NCI-H2227 treated with DMSO at 0.1 percent for 48 hours (cell line): ENCODE measurements at regions not wholly inside any gene's neighbourhood (a gene's known extent, or its start where the extent isn't known, plus 50 kb on each side); places are given as distances from the start of the nearest gene placed in this dataset.

ENCODE experiments used
- DNase-seq: peaks from one replicate; lab custom pipeline; 2025; lab: John Stamatoyannopoulos, UW

GRCh38 chr1:59123081-59123681 lies 173.7 kb upstream of the FGGY start:
- no peak for DNase-seq

GRCh38 chr1:59124166-59124565 lies 172.7 kb upstream of the FGGY start:
- no peak for DNase-seq

- DNase-seq = no peak
Observed at GRCh38 chr1:59125154-59125553, 171.7 kb upstream of the FGGY start.

GRCh38 chr1:59125676-59126320 lies 171.1 kb upstream of the FGGY start:
- DNase-seq = no peak

- DNase-seq = no peak
Observed at GRCh38 chr1:59126366-59126765, 170.5 kb upstream of the FGGY start.

- DNase-seq = no peak
Observed at GRCh38 chr1:59128239-59128736, 168.6 kb upstream of the FGGY start.

GRCh38 chr1:59128784-59129227 lies 168.1 kb upstream of the FGGY start:
- no peak for DNase-seq

GRCh38 chr1:59132295-59132694 lies 164.6 kb upstream of the FGGY start:
- DNase-seq = no peak

GRCh38 chr1:59133997-59134396 lies 162.9 kb upstream of the FGGY start:
- no peak for DNase-seq

- DNase-seq = no peak
Observed at GRCh38 chr1:59135761-59136255, 161.1 kb upstream of the FGGY start.

GRCh38 chr1:59136541-59137275 lies 160.2 kb upstream of the FGGY start:
- no peak for DNase-seq

GRCh38 chr1:59137276-59137615 lies 159.6 kb upstream of the FGGY start:
- DNase-seq = no peak

- DNase-seq = no peak
Observed at GRCh38 chr1:59137968-59138367, 158.9 kb upstream of the FGGY start.

- no peak for DNase-seq
Observed at GRCh38 chr1:59138402-59138801, 158.5 kb upstream of the FGGY start.

- no peak for DNase-seq
Observed at GRCh38 chr1:59139396-59139795, 157.5 kb upstream of the FGGY start.

GRCh38 chr1:59141267-59141863 lies 155.5 kb upstream of the FGGY start:
- DNase-seq = peak; percentile 14

- no peak for DNase-seq
Observed at GRCh38 chr1:59142311-59143132, 154.4 kb upstream of the FGGY start.

GRCh38 chr1:59143133-59143487 lies 153.8 kb upstream of the FGGY start:
- no peak for DNase-seq

- no peak for DNase-seq
Observed at GRCh38 chr1:59143811-59144210, 153.1 kb upstream of the FGGY start.

- no peak for DNase-seq
Observed at GRCh38 chr1:59144959-59145358, 151.9 kb upstream of the FGGY start.

GRCh38 chr1:59146056-59146455 lies 150.8 kb upstream of the FGGY start:
- no peak for DNase-seq
